NK-92 treated with Interleukin-12 subunit alpha and Interleukin-12 subunit beta, amount 100 ng/mL, for 24 hours (cell line): ENCODE measurements at regions not wholly inside any gene's neighbourhood (a gene's known extent, or its start where the extent isn't known, plus 50 kb on each side); places are given as distances from the start of the nearest gene placed in this dataset.
"Not testable (repeated sequence)": the region's sequence is repeated elsewhere in the genome, so short reads cannot be mapped to it uniquely, and the experiment has no call there.

Experiments used
- DNase-seq: peaks from one replicate; lab custom pipeline; 2025; lab: John Stamatoyannopoulos, UW

GRCh38 chr16:18152832-18153231 is 183.7 kb downstream of the NPIPA8 start:
- DNase-seq: not testable (repeated sequence)

- DNase-seq: not testable (repeated sequence)
Measured at GRCh38 chr16:18148132-18148531, 188.4 kb downstream of the NPIPA8 start.

- DNase-seq: not testable (repeated sequence)
Measured at GRCh38 chr16:18146601-18147142, 189.9 kb downstream of the NPIPA8 start.

GRCh38 chr16:18142066-18142465 is 194.5 kb downstream of the NPIPA8 start:
- DNase-seq: not testable (repeated sequence)

- DNase-seq: not testable (repeated sequence)
Measured at GRCh38 chr16:18136288-18136687, 200.2 kb downstream of the NPIPA8 start.

DNA sequence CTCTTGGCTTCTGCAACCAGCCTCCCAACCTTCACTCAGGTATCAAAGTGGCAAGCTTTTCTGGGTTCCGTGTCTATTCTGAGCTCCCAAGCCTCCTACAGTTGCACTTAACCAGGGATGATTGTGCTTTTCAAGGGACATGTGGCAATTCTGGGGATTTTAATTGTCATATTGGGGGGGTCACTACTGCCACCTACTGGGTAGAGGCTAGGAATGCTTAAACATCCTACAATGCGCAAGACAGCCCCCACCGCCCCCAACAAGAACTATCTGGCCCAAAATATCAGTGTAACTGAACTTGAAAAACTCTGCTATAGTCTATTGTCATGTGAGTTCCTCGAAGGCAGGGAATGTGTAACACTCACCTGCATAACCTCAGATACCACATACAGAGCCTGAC is 201.5 kb downstream of the NPIPA8 start:
- not testable (repeated sequence) for DNase-seq

DNA sequence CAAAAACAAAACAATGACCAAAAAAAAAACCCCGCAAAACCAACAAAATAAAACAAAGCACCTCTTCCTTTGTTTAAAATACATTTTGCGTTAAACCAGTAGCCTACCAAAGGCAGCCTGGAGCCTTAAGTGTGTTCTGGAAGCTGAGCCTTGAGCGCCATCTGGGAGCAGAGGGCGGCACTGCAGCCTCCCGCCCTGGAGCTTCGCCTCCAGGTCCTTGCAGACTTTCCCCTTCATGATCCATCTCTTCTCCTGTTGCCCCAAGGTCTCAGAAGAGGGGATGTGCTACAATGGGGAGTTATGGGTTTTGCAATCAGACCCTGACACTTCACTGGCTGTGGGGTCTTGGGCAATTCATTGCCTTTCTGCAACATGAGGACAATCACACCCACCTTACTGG is 204.9 kb downstream of the NPIPA8 start:
- not testable (repeated sequence) for DNase-seq

DNA sequence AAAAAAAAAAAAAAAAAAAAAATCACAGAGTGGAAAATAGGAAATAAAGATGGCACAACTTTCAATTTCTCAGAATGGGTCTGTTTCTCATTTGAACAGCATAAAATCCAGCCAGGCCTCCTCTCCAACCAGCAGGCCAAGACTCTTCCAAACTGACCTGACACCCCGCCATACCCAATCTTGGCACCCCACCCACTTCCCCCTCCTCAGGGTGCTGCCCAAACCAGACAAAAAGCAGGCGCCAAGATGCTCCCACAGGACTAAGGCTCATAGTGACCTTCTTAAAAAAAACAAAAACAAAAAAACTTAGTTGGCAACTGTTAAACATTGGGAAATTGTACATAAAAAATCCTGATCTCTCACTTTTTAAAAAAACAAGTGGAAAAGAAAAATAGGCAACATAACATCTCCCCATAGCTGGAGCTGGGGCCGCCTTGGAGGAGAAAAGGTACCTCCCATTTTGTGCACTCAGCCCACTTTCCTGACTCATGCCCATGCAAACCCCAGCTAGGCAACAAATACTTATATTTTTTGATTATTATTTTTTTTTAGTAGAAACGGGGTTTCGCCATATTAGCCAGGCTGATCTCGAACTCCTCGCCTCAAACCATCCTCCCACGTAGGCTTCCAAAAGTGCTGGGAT is 205.9 kb downstream of the NPIPA8 start:
- DNase-seq: not testable (repeated sequence)

DNA sequence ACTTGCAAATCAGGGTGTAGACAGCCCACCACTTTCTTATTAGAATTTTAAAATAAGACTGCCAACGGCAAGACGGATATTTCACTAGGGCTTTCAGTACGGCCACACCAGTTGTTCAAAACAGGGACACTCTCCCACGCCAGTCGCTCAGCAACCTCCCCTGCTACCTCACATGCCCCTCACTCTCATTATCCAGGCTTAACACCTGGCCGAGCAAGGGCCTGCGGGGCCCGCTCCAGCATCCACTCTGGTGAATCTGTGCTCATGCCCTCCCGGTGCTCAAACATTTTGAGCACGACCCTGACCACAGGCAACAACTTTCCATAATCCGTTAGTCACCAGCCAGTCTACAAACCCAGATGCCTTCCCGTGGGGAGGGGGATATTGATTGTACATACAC is 209.5 kb downstream of the NPIPA8 start:
- not testable (repeated sequence) for DNase-seq

- DNase-seq: not testable (repeated sequence)
Measured at GRCh38 chr16:18119092-18119491, 217.4 kb downstream of the NPIPA8 start.

DNA sequence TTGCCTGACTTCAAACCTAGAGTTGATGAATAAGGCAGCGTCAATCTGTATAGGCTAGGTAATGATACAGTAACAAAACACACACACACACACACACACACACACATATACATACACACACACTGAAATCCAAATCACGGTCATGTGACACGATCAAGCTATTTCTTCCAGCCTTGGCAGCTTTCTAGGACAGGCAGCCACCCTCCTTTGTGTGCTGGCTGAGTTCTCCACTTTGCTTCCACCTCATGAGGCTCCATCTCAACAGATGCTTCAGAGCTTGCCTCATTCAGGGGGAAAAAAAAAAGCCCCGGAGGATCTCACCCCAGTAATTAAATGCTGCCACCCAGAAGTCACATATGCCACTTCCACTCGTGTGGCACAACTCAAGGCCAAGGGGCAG is 217.9 kb downstream of the NPIPA8 start:
- not testable (repeated sequence) for DNase-seq

DNA sequence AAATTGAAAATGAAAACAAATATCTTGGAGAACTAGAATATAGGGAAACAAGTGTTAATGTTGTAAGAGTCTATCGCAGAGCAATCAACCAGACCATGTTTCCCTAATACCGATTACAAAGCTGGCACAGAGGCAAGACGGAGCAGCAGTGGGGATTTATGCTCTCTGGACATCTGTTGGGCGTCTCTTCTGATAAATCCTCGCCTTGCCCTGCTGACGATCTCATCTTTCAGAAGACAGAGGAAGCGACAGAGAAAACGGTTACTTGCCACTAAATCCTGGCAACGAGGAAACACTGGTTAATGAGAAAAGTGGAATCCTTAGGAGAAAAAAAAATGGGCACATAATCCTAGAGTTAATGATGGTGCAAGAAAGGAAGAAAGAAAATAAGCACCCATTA is 218.5 kb downstream of the NPIPA8 start:
- not testable (repeated sequence) for DNase-seq

- DNase-seq: not testable (repeated sequence)
Measured at GRCh38 chr16:18104412-18104811, 232.1 kb downstream of the NPIPA8 start.

- DNase-seq: not testable (repeated sequence)
Measured at GRCh38 chr16:18101077-18101476, 235.5 kb downstream of the NPIPA8 start.

- not testable (repeated sequence) for DNase-seq
Measured at GRCh38 chr16:18092605-18093004, 243.9 kb downstream of the NPIPA8 start.

GRCh38 chr16:18080658-18081363 is 255.7 kb downstream of the NPIPA8 start:
- not testable (repeated sequence) for DNase-seq

- DNase-seq: not testable (repeated sequence)
Measured at GRCh38 chr16:18077910-18078309, 258.6 kb downstream of the NPIPA8 start.

DNA sequence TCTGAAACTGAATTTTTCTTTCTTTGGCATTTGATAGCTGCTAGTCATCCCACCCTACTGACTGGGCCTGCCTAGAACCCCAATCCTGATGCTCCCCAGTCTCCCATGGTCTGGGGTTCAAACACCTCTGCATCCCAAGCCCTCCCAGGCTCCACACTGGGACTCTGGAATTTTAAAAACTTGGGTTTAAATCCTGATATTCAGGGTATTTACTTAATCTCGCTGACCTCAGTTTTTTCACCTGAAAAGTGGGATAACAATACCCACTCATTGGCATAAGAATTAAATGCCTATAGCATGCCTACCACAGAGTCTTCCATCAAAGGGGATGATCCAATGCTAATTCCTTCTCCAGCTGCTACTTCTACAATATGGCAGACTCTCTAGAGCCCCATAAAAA is 264.4 kb downstream of the NPIPA8 start:
- no peak for DNase-seq

GRCh38 chr16:18069683-18070082 is 266.9 kb downstream of the NPIPA8 start:
- no peak for DNase-seq

DNA sequence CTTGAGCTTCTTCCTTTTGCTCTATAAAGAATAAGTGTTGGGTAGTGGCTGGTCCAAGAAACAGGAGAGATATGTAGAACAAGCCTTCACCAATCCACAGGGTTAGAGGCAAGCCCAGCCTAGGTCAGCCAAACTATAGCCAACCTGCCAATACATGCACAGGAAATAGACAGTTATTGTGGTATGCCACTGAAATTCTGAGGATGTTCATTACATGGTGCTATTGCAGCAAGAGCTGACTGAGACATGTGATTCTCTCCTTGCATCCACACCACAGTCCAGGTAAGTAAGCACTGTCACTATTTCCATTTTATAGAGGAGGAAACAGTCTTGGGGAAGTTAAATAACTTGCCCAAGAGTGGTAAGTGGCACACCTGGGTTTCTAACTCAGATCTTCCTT is 268.1 kb downstream of the NPIPA8 start:
- DNase-seq: no peak

DNA sequence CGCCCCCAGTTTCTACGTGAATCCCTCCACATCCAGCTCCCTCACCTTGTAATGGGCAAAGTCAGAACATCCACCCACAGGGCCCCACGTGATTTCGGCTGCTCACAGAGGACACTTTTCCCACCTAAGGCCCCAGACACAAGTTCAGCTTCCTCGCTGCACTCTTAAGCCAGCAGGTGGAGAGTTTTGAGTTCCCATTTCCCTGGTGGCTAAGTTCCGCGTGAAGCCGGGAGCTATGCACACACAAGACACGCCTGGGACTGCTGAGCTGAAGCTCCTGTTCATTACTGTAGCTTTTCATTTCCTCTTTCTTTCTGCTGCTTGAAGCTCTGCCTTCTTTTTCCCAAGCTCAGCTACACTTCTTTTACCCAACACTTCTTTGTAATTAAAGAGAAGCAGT is 273.8 kb downstream of the NPIPA8 start:
- no peak for DNase-seq

DNA sequence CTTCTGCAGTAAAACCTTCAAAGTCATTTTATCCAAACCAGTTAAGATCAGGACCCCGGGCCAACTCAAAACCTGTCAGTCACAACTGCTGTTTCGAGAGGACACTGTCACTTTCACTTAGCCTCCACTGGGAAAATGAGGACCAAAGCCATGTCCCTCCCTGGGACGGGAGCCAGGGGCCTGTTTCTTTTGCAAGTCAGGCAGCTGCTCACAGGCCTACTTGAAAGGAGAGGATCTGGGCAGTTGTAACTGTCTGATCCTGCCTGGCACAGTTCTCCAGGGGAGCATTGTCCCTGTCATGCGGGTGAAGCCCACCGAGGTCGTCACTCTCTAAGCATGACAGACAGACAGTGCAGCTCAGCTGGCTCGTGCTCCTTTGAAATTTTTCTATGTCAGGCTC is 276.2 kb downstream of the NPIPA8 start:
- no peak for DNase-seq

GRCh38 chr16:18059577-18059976 is 277.0 kb downstream of the NPIPA8 start:
- no peak for DNase-seq
